ENCODE measurements at regions not wholly inside any gene's neighbourhood (a gene's known extent, or its start where the extent isn't known, plus 50 kb on each side); places are given as distances from the start of the nearest gene placed in this dataset.

DNA sequence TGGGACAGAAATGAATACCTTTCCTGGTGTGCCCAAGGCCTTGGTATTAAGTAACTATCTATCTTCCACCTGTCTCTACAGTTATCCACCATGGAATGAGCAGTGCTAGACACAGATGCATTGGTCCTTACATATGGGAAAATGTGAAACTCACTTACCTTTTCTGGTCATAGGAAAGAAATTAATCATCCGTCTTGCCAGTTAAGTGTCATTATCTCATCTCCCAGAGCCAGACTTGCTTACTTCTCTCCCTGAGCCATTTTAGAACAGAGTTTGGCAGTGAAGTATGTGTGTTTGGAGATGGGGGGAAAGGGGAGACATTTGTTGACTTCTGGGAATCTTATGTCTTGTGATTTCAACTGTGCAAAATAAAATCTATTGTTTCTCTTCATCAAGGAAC is 1211.0 kb upstream of the CDH6 start:
- H3K27ac ChIP-seq (ENCODE audit: low read depth, low read length, poor library complexity, severe bottlenecking) = no peak overlapping the region
- H3K9me3 ChIP-seq (ENCODE audit: low read length) = no peaks in the 10 kb centered on the region
- no peaks in the 10 kb centered on the region for H4K20me1 ChIP-seq (ENCODE audit: insufficient read depth, low read length)
- no peaks in the 10 kb centered on the region for H3K9me2 ChIP-seq (ENCODE audit: insufficient read depth, low read length)
- H3K4me2 ChIP-seq (ENCODE audit: low read length) = no peak overlapping the region
- ChIA-PET POLR2A (no interaction called here), CTCF (ENCODE audit: unreplicated experiment) (no interaction called here)
- no peak overlapping the region for H2AFZ ChIP-seq (ENCODE audit: low read length)
- intact Hi-C loops (cut with micrococcal nuclease; ENCODE audit: unreplicated experiment) = no loop called here
- H3K4me1 ChIP-seq (ENCODE audit: insufficient read depth, low read length, poor library complexity, severe bottlenecking) = no peaks in the 10 kb centered on the region
- TF ChIP-seq EZH2phosphoT487 (IDR thresholded peaks at IDR 0.05; ENCODE audit: borderline replicate concordance, low read depth, low read length) = no peak
- TF ChIP-seq, protein P1, sequence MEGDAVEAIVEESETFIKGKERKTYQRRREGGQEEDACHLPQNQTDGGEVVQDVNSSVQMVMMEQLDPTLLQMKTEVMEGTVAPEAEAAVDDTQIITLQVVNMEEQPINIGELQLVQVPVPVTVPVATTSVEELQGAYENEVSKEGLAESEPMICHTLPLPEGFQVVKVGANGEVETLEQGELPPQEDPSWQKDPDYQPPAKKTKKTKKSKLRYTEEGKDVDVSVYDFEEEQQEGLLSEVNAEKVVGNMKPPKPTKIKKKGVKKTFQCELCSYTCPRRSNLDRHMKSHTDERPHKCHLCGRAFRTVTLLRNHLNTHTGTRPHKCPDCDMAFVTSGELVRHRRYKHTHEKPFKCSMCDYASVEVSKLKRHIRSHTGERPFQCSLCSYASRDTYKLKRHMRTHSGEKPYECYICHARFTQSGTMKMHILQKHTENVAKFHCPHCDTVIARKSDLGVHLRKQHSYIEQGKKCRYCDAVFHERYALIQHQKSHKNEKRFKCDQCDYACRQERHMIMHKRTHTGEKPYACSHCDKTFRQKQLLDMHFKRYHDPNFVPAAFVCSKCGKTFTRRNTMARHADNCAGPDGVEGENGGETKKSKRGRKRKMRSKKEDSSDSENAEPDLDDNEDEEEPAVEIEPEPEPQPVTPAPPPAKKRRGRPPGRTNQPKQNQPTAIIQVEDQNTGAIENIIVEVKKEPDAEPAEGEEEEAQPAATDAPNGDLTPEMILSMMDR (conservative IDR thresholded peaks at IDR 0.05; ENCODE audit: low read length) = no peak
- no peaks in the 10 kb centered on the region for H3K36me3 ChIP-seq (ENCODE audit: insufficient read depth, low read length)
- no peak overlapping the region for H3K4me3 ChIP-seq (ENCODE audit: low read depth, low read length, poor library complexity, severe bottlenecking)
- DNase-seq (ENCODE audit: low spot score) = no peak
- H3K79me2 ChIP-seq (ENCODE audit: insufficient read depth, low read depth, low read length) = no peaks in the 10 kb centered on the region
- no TSS peak for BruUV-seq (replicated peaks)

DNA sequence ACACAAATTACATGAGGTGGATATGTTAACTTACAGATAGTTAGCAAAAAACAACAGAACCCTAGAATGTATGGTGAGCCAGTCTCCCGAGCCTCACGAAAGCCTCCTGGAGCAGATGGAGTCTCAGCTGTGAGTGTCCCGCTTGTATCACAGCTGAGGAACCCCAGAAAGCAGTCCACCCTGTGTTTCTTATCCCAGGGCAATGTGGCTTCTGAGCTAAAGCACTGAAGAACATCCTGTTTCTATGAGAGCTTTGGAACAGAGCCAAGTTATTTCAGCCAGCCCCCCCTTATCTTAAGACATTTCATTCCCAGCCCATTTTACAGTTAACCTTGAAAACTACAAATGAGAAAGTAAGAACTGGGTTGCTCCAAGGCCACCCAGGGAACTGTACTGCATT is 1220.9 kb upstream of the CDH6 start:
- no peak overlapping the region for H3K4me3 ChIP-seq (ENCODE audit: low read depth, low read length, poor library complexity, severe bottlenecking)
- H2AFZ ChIP-seq (ENCODE audit: low read length) = no peak overlapping the region
- no peak overlapping the region for H3K27ac ChIP-seq (ENCODE audit: low read depth, low read length, poor library complexity, severe bottlenecking)
- intact Hi-C loops (cut with micrococcal nuclease; ENCODE audit: unreplicated experiment) = no loop called here
- CTCF ChIA-PET (ENCODE audit: unreplicated experiment) = no interaction called here
- no peaks in the 10 kb centered on the region for H3K4me1 ChIP-seq (ENCODE audit: insufficient read depth, low read length, poor library complexity, severe bottlenecking)
- TF ChIP-seq, protein P1 (conservative IDR thresholded peaks at IDR 0.05; ENCODE audit: low read length) = no peak
- no peak for TF ChIP-seq EZH2phosphoT487 (IDR thresholded peaks at IDR 0.05; ENCODE audit: borderline replicate concordance, low read depth, low read length)
- POLR2A ChIA-PET = interaction anchor here (0.6 kb wide), 1 partner anchor 547 kb away, joined by 3 read pairs; no protein-coding TSS in a partner anchor
- no peaks in the 10 kb centered on the region for H3K9me2 ChIP-seq (ENCODE audit: insufficient read depth, low read length)
- no peaks in the 10 kb centered on the region for H3K79me2 ChIP-seq (ENCODE audit: insufficient read depth, low read depth, low read length)
- H3K36me3 ChIP-seq (ENCODE audit: insufficient read depth, low read length) = no peaks in the 10 kb centered on the region
- DNase-seq (ENCODE audit: low spot score) = no peak
- no peaks in the 10 kb centered on the region for H4K20me1 ChIP-seq (ENCODE audit: insufficient read depth, low read length)
- BruUV-seq (replicated peaks) = no TSS peak
- no peak overlapping the region for H3K4me2 ChIP-seq (ENCODE audit: low read length)
- H3K9me3 ChIP-seq (ENCODE audit: low read length) = no peaks in the 10 kb centered on the region

DNA sequence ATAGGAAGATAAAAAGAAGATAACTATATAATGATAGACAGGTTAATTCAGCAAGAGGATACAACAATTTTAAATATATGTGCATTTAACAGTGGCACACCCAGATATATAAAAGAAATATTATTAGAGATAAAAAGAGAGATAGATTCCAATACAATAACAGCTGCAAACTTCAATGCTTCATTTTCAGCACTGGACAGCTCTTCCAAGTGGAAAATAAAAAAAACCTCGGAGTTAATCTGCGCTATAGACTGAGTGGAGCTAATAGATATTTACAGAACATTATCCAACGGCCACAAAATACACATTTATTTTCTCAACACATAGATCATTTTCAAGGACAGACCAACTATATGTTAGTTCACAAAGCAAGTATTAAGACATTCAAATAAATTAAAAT is 1229.5 kb upstream of the CDH6 start:
- POLR2A ChIA-PET = interaction anchor here (0.7 kb wide), 1 partner anchor 18 kb away, joined by 4 read pairs; no protein-coding TSS in a partner anchor
- DNase-seq (ENCODE audit: low spot score) = no peak
- Histone ChIP-seq H3K27ac (ENCODE audit: low read depth, low read length, poor library complexity, severe bottlenecking) (no peak overlapping the region), H3K4me1 (ENCODE audit: insufficient read depth, low read length, poor library complexity, severe bottlenecking) (no peaks in the 10 kb centered on the region), H3K36me3 (ENCODE audit: insufficient read depth, low read length) (no peaks in the 10 kb centered on the region), H3K9me2 (ENCODE audit: insufficient read depth, low read length) (no peaks in the 10 kb centered on the region), H3K9me3 (ENCODE audit: low read length) (0 out of 2 replicates have a peak, but pooled peaks cover 4% of the 10 kb centered on the region), H4K20me1 (ENCODE audit: insufficient read depth, low read length) (no peaks in the 10 kb centered on the region), H3K79me2 (ENCODE audit: insufficient read depth, low read depth, low read length) (no peaks in the 10 kb centered on the region), H3K4me3 (ENCODE audit: low read depth, low read length, poor library complexity, severe bottlenecking) (no peak overlapping the region), H3K4me2 (ENCODE audit: low read length) (no peak overlapping the region), H2AFZ (ENCODE audit: low read length) (no peak overlapping the region)
- no TSS peak for BruUV-seq (replicated peaks)
- intact Hi-C loops (cut with micrococcal nuclease; ENCODE audit: unreplicated experiment) = no loop called here
- CTCF ChIA-PET (ENCODE audit: unreplicated experiment) = no interaction called here
- no peak for TF ChIP-seq EZH2phosphoT487 (IDR thresholded peaks at IDR 0.05; ENCODE audit: borderline replicate concordance, low read depth, low read length)
- TF ChIP-seq, protein P1 (conservative IDR thresholded peaks at IDR 0.05; ENCODE audit: low read length) = no peak

Data from OCI-LY7 (cell line).